Esophagus muscularis mucosa (tissue), 3 donors: ENCODE measurements at regions not wholly inside any gene's neighbourhood (a gene's known extent, or its start where the extent isn't known, plus 50 kb on each side); places are given as distances from the start of the nearest gene placed in this dataset.

ENCODE experiments used
- CTCF ChIP-seq, 3 experiments: fragments of 200-600 bp in 2 of 3; fragments of 450-650 bp in 1 of 3; sonication (generic) in 2 of 3; IDR thresholded peaks; one replicate each; pipeline ENCODE4 v1.5.1; 2017 to 2019; ENCODE audit warnings: antibody characterized with exemption in 3 of 3, mild to moderate bottlenecking in 2 of 3, moderate library complexity in 1 of 3
- POLR2AphosphoS5 ChIP-seq, 2 donors: sonication (generic); formaldehyde crosslinking; IDR thresholded peaks; one replicate each; pipeline ENCODE4 v1.6.1; 2017; ENCODE audit warnings: antibody characterized with exemption in 2 of 2

GRCh38 chr11:114909866-114910265, 231.5 kb downstream of the NXPE2 start:
- TF ChIP-seq CTCF (IDR thresholded peaks at IDR 0.05) (no peak), POLR2AphosphoS5 (IDR thresholded peaks at IDR 0.05) (no peak)
